Gastroesophageal sphincter (tissue), 4 donors: ENCODE measurements at regions not wholly inside any gene's neighbourhood (a gene's known extent, or its start where the extent isn't known, plus 50 kb on each side); places are given as distances from the start of the nearest gene placed in this dataset.

Experiments
- ATAC-seq: fragments of 150-250 bp; one replicate; pipeline ENCODE4 v1.9.1; 2016; ENCODE audit warnings: mild to moderate bottlenecking, moderate library complexity
- H3K27ac ChIP-seq, 4 donors: fragments of 200-600 bp; sonication (generic) in 3 of 4; 1 replicate in 3 of 4; 2 replicates in 1 of 4; pipeline ENCODE4 v1.5.1; 2016 to 2019
- H3K27me3 ChIP-seq: fragments of 200-600 bp; sonication (generic); one replicate; pipeline ENCODE4 v1.5.1; 2019
- H3K36me3 ChIP-seq, 2 donors: fragments of 200-600 bp; sonication (generic); one replicate each; pipeline ENCODE4 v1.5.1; 2019; ENCODE audit warnings: control low read depth in 1 of 2
- H3K4me1 ChIP-seq, 3 donors: fragments of 200-600 bp; sonication (generic); 1 replicate in 2 of 3; 2 replicates in 1 of 3; pipeline ENCODE4 v1.5.1; 2016 to 2019; ENCODE audit warnings: control low read depth in 2 of 3
- H3K4me3 ChIP-seq, 2 donors: fragments of 200-600 bp; sonication (generic); one replicate each; pipeline ENCODE4 v1.5.1; 2019; ENCODE audit warnings: mild to moderate bottlenecking in 1 of 2, moderate library complexity in 1 of 2
- H3K9me3 ChIP-seq, 3 donors: fragments of 200-600 bp; sonication (generic); one replicate each; pipeline ENCODE4 v1.5.1; 2017 to 2019; ENCODE audit warnings: control low read depth in 2 of 3
- EP300 ChIP-seq: sonication (generic); formaldehyde crosslinking; IDR thresholded peaks from one replicate; pipeline ENCODE4 v1.6.1; 2017; ENCODE audit warnings: antibody characterized with exemption, mild to moderate bottlenecking
- POLR2A ChIP-seq, 2 donors: fragments of 450-650 bp; IDR thresholded peaks; one replicate each; pipeline ENCODE4 v1.6.1; 2017; ENCODE audit warnings: antibody characterized with exemption in 2 of 2, mild to moderate bottlenecking in 2 of 2, moderate library complexity in 1 of 2
- POLR2AphosphoS5 ChIP-seq: sonication (generic); formaldehyde crosslinking; IDR thresholded peaks from one replicate; pipeline ENCODE4 v1.6.1; 2017; ENCODE audit warnings: antibody characterized with exemption
- WGBS, 2 donors: methylation state at CpG; one replicate each; pipeline ENCODE4 v1.1.5; 2018; ENCODE audit warnings: low coverage in 1 of 2; 5-methylcytosine and 5-hydroxymethylcytosine counted together
- TF ChIP-seq, protein P1 (sequence below), 4 experiments: fragments of 200-600 bp in 2 of 4; fragments of 450-650 bp in 2 of 4; sonication (generic) in 1 of 4; IDR thresholded peaks; one replicate each; pipeline ENCODE4 v1.5.1; 2017 to 2019; ENCODE audit warnings: antibody characterized with exemption in 4 of 4, mild to moderate bottlenecking in 2 of 4, moderate library complexity in 2 of 4

GRCh38 chr1:219459351-219460080 is 153.4 kb downstream of the ZC3H11B start:
- peak overlapping the region in 2 of 4 donors; percentile 2 to 4 for H3K27ac ChIP-seq
- no peak for ATAC-seq
- H3K9me3 ChIP-seq = no peaks in the 10 kb centered on the region
- no peak overlapping the region for H3K4me3 ChIP-seq
- H3K27me3 ChIP-seq = no peaks in the 10 kb centered on the region
- 51 to 53% methylated on average over 2 to 4 of the region's 5 CpGs for WGBS, 2 donors
- TF ChIP-seq, protein P1, sequence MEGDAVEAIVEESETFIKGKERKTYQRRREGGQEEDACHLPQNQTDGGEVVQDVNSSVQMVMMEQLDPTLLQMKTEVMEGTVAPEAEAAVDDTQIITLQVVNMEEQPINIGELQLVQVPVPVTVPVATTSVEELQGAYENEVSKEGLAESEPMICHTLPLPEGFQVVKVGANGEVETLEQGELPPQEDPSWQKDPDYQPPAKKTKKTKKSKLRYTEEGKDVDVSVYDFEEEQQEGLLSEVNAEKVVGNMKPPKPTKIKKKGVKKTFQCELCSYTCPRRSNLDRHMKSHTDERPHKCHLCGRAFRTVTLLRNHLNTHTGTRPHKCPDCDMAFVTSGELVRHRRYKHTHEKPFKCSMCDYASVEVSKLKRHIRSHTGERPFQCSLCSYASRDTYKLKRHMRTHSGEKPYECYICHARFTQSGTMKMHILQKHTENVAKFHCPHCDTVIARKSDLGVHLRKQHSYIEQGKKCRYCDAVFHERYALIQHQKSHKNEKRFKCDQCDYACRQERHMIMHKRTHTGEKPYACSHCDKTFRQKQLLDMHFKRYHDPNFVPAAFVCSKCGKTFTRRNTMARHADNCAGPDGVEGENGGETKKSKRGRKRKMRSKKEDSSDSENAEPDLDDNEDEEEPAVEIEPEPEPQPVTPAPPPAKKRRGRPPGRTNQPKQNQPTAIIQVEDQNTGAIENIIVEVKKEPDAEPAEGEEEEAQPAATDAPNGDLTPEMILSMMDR (IDR thresholded peaks at IDR 0.05) = no peak
- no peak for TF ChIP-seq POLR2A (IDR thresholded peaks at IDR 0.05)
- no peaks in the 10 kb centered on the region for H3K4me1 ChIP-seq
- no peaks in the 10 kb centered on the region for H3K36me3 ChIP-seq

GRCh38 chr1:219446288-219446687 is 166.6 kb downstream of the ZC3H11B start:
- Histone ChIP-seq H3K27ac (no peak overlapping the region), H3K4me3 (no peak overlapping the region), H3K36me3 (no peaks in the 10 kb centered on the region), H3K4me1 (no peaks in the 10 kb centered on the region), H3K9me3 (no peaks in the 10 kb centered on the region), H3K27me3 (no peaks in the 10 kb centered on the region)
- TF ChIP-seq POLR2AphosphoS5 = no peak
- TF ChIP-seq, protein P1 (IDR thresholded peaks at IDR 0.05) = no peak
- no peak for TF ChIP-seq EP300
- TF ChIP-seq POLR2A (IDR thresholded peaks at IDR 0.05) = no peak
- ATAC-seq = no peak
- WGBS, 2 donors = 29 to 50% methylated on average over 1 to 3 of the region's 3 CpGs

DNA sequence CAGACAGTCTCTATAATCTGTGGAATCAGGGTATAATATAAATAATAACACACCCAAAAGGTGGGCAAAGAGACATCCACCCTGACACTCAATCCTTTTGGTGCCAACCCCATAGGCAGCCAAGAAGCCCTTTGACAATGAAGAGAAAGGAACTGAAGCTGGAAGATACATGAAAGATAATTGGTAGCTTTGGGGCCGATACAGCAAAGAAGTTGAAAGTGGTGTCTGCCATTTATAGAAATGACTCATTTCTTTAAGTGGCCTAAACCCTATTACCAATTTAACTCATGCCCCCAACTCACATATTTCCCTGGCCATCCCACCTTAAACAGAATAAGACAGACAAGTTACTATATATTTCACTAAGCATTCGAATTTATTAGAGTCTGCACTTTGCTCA is 167.0 kb downstream of the ZC3H11B start:
- Histone ChIP-seq H3K4me1 (no peaks in the 10 kb centered on the region), H3K27me3 (no peaks in the 10 kb centered on the region), H3K9me3 (no peaks in the 10 kb centered on the region), H3K4me3 (no peak overlapping the region), H3K27ac (no peak overlapping the region), H3K36me3 (no peaks in the 10 kb centered on the region)
- no peak for ATAC-seq
- WGBS, 2 donors = 85 to 88% methylated on average over 2 of the region's 2 CpGs
- TF ChIP-seq POLR2A (IDR thresholded peaks at IDR 0.05) (no peak), POLR2AphosphoS5 (no peak), EP300 (no peak)
- TF ChIP-seq, protein P1 (IDR thresholded peaks at IDR 0.05) = no peak

DNA sequence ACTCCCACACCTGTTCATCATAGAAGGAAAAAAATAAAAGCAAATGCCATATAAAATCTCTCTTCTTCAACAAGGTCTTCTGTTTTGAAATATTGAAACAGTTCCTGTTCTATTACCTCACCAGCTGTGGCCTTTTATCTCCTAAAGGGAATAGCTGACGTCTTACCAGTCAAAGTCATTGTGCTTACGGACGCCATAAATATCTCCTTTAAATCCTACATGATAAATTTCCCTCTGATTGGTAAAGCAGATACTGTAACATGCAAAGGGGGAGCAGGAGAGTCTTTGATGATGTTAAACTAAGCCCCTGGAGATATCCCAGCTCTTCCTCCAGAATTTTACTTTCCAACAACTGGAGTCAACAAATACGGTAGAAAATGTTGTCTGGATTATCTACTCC is 168.4 kb downstream of the ZC3H11B start:
- WGBS, 2 donors = 90% methylated on average over 4 of the region's 4 CpGs
- TF ChIP-seq POLR2AphosphoS5 (no peak), POLR2A (IDR thresholded peaks at IDR 0.05) (no peak), EP300 (no peak)
- TF ChIP-seq, protein P1 (IDR thresholded peaks at IDR 0.05) = no peak

DNA sequence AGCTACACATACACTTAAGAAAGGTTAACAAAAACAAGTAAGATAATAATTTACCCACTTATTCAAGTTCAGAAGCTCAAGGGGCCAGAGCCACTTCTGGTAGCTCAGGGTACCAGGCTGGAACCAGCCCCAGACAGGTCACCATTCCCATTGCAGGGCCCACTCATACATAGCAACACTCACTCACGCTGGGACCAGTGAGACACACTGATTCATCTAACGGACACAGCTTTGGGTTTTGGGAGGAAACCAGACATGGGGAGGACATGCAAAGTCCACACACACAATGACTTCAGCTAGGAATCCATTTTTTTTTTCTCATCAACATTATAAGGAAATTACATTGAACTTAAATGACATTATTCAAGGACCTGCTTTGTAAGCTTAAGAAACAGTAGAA is 169.1 kb downstream of the ZC3H11B start:
- no peak overlapping the region for H3K27ac ChIP-seq
- TF ChIP-seq POLR2AphosphoS5 (no peak), EP300 (no peak)
- TF ChIP-seq, protein P1 (IDR thresholded peaks at IDR 0.05) = no peak
- no peaks in the 10 kb centered on the region for H3K4me1 ChIP-seq
- H3K9me3 ChIP-seq = no peaks in the 10 kb centered on the region
- no peaks in the 10 kb centered on the region for H3K27me3 ChIP-seq
- H3K4me3 ChIP-seq = no peak overlapping the region
- no peaks in the 10 kb centered on the region for H3K36me3 ChIP-seq
- 84 to 86% methylated on average over 2 of the region's 2 CpGs for WGBS, 2 donors
- ATAC-seq = no peak

More for the DNA sequence above, 168.4 kb downstream of the ZC3H11B start:
- ATAC-seq = no peak
- H3K9me3 ChIP-seq = no peaks in the 10 kb centered on the region
- no peaks in the 10 kb centered on the region for H3K36me3 ChIP-seq
- no peak overlapping the region for H3K4me3 ChIP-seq
- H3K4me1 ChIP-seq = no peaks in the 10 kb centered on the region
- H3K27ac ChIP-seq = no peak overlapping the region
- H3K27me3 ChIP-seq = no peaks in the 10 kb centered on the region
